HG02970 (cell line): ENCODE measurements at regions not wholly inside any gene's neighbourhood (a gene's known extent, or its start where the extent isn't known, plus 50 kb on each side); places are given as distances from the start of the nearest gene placed in this dataset.

ENCODE experiments used
- ATAC-seq: cut with Tn5 transposase; IDR thresholded peaks from one replicate; pipeline ENCODE4 v1.9.1; 2021; ENCODE audit warnings: mild to moderate bottlenecking, moderate library complexity, moderate number of reproducible peaks; ENCODE audit not compliant: unreplicated experiment, low FRiP score

DNA sequence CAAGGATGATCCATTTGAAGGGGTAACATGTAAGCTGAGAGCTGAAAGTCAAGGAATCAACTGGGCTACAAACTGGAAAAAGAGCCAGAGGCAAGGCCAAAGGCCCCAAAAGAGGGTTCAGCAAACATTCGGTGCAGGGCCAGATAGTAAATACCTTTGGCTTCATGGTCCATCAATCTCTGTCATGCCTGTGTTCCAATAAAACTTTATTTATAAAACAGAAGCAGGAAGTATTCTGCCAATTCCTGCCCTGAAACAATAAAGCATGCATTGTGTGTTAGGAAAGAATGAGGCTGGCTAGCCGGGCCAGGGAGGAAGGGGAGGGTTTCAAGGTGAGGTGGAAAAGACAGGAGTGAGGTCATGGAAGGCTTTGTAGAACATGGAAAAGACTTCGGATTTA lies 107.1 kb downstream of the LBH start:
- ATAC-seq, result no peak

DNA sequence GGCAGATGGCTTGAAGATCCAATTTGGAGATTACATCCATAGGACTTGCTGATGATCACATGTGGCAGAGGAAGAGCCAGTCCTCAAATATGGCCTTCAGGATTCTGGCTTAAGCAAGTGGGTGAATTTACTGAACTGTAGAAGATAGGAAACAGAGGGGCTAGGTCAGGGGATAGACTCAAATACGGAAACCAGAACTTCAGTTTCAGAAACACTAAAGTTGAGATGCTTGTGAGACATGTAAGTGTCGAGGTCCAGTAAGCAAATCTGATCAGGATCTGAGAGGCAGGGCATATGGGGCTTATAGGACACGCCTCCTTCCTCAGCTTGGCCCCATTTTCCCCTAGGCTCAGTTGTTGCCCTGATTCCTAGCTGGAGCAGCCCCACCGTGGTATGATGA lies 107.7 kb downstream of the LBH start:
- no peak for ATAC-seq

DNA sequence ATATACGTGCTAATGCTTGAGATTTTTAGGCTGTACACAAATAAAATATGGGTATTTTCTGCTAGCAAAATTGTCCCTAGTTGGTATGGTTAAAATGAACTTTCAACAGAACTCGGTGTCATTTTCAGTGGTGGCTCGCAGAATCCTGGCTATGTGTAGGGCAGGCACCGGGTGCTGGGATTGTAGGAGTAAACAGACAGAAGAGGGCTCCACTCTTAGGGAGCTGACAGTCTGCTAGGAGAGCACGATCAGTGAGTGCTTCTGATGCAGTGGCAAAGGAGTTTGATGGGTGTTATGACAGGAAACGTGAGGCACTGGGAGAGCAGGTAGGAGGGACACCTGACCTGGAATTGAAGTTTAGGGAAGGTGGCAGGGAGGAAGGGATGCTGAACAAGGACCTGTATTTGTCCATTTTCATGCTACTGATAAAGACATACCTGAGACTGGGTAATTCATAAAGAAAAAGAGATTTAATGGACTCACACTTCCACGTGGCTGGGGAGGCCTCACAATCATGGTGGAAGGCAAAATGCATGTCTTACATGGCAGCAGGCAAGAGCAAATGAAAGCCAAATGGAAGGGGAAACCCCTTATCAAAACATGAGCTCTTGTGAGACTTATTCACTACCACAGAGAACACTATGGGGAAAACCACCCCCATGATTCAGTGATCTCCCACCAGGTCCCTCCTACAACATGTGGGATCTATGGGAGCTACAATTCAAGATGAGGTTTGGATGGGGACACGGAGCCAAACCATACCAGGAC lies 105.4 kb upstream of the LCLAT1 start:
- no peak for ATAC-seq

DNA sequence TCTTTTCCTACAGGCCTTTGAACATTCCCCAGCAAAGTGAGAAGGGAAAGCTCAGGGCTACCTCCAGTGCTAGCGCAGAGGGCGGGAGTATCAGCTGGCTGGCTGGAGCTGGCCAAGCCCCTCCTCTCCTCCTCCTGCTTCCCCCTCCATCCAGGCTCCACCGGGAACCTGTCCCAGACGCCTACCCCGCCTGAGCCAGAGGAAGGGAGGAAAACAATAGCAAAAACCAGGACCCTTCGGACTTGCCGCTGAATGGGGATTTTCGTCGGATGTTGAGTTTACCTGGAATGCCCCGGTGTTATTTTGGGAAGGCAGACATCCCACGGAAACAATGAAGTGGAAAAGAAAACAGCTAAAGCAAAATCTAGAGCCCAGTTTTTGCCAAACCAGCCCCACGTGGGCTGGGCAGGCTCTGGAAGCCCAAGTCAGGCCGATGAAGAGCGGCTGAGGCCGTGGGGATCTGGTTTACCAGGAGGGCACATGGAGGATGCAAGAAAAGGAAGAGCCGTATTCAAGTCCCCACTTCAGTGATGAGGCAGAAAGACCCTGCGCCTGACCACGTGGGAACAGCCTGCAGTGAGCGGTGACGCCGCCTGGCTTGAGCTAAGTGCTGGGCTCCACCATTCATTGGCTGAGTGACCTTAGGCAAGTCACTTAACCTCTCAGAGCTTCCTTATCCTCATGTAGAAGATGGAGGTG lies 100.4 kb upstream of the LCLAT1 start:
- ATAC-seq, result no peak

DNA sequence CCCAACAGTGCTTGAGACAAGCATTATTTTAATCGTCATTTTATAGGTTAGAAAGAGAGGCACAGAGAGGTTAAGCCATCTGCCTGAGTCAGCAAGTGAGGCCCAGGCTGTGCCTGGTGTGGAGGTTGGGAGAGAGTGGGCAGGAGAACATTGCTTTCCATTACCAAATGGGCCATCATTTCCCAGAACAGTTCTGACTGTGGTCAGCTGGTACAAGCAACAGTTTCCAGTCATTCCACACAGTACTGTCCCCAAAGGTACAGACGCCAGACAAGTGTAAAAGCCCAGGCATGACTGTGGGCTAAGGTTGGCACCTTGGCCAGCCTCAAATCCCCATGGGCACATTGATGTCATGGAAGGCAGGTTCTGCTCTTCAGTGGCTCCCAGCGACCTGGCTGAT lies 98.2 kb upstream of the LCLAT1 start:
- ATAC-seq, result no peak

DNA sequence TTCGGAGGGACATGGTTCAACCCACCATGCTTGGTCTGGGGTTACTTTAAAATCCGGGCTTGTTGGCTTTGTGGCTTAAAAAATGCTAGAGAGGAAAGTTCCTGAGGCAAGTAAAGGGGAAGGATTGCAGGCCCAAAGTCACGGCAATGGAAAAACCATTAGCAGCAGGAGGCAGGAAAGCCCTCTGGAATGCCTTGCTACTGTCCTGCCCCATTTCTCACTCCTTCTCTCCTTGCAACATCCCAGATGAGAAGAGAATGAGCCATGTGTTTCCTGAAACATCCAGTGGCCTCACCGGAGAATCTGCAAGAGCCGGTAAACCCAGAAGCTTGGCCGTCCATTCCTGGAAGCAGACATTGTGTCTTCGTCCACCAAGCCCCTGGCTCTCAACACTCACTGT lies 97.4 kb upstream of the LCLAT1 start:
- ATAC-seq, result no peak

DNA sequence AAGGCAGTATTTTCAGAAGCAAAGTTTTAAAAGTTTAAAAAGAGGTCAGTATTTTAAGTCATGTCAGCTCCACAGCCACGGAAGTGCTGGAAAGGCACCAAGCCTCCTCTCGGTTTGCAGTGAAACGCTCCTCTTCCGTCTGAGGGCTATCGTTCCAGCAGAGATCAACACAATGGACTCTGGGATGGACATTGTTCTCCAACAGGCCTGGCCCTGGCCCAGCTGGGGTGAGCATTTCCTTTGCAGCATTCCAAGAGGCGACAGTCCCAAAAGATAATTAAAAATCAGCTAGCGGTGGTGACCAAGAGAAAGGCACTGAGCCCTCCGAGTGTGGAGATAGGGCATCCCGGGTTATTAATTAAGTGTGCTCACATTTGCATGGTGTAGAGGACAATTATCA lies 95.9 kb upstream of the LCLAT1 start:
- no peak for ATAC-seq

DNA sequence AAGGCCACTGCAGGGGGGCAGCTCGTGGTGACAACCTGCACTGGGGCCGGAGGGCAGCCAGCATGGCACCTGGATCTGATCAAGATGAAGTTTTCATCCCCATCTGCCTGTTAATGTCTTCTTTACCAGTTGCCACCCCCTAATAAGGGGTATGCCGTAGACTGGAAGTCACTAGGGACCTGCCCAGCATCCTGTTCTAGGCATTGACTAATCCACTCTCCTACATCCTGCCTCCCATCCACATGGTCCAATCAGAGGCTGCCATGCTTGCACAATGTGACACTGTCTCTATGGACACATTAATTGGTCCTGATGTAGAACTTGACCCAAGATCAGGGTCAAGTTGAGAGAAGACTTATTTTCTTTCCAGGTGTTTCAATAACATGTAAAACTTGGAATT lies 95.1 kb upstream of the LCLAT1 start:
- ATAC-seq, result no peak

DNA sequence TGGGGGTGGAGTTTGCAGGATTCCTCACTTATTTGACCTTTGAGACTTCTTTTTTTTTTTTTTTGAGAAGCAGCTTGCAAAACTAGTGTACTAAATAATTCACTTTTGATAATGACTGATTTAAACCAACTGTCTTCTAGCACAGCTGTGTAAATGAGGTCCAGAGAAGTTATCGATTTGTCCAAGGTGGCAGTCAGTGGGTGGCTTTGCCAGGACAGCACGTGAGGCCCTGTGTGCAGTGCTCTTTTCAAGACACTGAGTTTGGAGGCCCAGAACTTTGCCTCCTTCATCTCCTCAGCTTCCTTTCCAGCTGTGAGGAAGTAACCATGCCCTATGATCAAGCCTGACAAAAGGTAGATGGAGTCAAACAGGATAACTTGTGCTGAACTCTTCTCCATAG lies 92.9 kb upstream of the LCLAT1 start:
- ATAC-seq, result no peak

DNA sequence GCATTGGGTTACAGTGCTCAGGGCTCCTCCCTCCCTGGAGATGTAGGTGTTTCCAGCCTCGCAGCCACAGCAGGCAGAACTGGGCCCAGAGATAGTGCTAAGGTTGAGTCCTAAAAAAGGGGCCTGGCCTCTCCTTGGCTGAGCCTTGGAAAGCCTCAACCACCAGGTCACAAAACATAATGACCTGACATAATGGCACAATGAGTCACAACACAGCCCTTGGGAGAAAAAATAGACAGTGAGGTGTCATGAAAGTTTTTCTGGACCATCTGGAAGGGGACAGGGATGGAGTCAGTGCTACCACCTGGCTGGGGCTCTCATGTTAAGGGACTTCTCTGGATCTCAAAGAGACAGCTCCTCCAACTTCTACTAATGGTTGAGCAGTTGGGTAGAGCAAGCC lies 92.4 kb upstream of the LCLAT1 start:
- no peak for ATAC-seq

DNA sequence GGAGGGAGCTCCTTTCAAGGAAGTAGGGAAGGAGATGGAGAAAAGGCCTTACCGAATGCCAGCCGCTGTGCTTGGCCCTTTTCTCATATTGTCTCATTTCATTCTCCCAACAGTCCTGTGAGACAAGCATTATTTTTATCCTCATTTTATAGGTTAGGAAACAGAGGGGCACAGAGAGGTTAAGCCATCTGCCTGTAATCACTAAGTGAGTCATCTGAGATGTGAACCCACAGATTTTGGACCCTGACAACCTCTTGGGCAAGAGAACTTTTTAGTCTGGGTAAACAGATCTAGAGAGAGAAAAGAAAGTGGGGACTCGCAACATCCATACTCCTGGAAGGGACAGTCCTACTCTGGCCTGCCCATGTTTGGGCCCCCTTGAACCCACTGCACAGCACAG lies 91.7 kb upstream of the LCLAT1 start:
- ATAC-seq, result no peak

DNA sequence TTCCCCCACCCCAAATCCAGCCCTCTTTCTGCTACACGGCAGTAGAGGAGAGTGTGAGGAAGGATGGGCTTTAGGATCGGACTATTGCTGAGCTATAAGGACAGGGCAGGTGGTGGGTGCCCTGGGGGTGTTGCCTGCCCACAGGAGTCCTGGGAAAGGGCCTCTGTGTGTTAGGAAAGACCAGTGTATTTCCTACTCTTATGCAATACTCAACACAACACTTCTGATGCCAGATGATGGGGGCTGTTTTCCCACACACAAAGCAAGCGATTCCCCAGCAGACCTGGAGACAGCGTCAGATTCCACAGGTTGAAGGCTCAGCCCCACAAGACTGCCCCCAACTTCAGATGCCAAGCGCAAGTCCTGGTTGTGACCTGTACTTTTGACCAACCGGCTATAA lies 91.0 kb upstream of the LCLAT1 start:
- no peak for ATAC-seq

DNA sequence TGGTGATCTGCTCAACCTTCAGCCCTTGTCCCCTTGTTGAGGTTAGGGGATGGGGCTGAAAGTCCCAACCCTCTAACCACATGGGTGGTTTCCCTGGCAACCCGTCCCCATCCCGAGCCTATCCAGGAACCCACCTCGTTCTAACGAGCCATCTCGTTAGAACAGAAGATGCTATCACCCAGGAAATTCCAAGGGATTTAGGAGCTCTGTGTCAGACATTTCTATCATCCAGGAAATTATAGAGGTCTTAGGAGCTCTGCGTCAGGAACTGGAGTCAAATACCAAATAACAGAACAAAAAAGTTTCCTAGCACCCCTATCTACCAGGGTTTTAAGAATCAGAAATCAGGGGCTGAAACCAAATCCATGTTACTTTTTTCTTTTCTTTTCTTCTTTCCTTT lies 90.3 kb upstream of the LCLAT1 start:
- ATAC-seq, result no peak

DNA sequence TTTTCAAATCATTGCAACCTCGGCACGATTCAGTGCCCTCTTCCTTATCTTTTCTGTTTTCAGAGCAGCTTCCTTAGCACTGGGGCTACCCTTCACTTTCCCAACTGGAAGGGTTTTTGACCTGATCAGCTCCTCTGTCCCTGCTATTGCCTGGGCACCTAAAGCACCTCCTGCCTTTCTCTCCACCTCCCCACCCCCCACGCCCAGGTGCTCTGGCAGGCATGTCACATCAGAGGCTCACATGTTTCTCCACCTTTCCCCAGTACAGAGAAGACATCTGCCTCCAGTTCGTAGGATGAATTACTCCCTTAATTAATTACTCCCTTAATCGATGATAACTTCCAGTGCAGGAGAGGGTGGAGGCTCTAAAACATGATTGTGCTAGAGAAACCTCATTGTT lies 88.7 kb upstream of the LCLAT1 start:
- ATAC-seq, result no peak

DNA sequence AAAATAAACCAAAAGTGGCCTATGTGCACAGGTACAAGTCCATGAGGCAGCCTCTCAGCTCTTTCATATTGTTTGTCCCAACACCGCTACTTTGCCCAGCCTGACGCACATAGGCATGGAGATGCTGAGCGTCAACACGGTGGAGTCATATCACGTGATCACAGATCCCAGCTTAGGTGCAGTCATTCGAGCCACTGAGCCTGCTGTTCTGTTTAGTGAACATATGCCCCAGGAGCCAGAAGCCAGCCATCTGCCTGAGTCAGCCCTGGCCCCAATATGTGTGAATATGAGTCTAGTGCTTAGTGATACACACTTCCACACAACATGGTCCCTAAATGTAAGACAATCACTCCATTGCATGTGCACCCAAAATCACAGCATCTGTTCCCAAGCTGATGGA lies 88.2 kb upstream of the LCLAT1 start:
- no peak for ATAC-seq

DNA sequence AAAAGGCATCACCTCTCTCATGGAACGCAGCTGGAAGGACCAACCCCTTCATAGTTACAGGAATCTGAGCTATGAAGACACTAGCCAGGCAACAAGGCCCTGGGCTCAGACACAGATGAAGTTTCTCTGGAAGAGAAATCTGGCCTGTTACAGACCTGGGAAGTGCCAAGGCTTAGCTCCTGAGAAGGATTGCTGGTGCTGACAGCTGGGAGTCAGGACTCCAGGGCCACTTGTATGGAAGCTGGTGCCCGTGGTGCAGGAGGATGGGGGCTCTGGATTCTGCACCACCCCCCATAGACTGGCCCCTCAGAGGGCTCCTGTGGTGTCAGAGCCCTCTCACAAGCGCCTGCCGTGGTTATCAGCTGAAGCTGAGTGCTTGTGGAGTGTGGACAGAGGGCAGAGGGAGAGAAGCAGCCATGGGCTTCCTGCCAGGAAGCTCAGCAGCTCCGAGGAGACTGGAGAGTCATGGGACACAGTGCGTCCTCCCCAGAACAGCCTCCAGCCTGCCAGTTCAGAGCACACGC lies 87.3 kb upstream of the LCLAT1 start:
- no peak for ATAC-seq

DNA sequence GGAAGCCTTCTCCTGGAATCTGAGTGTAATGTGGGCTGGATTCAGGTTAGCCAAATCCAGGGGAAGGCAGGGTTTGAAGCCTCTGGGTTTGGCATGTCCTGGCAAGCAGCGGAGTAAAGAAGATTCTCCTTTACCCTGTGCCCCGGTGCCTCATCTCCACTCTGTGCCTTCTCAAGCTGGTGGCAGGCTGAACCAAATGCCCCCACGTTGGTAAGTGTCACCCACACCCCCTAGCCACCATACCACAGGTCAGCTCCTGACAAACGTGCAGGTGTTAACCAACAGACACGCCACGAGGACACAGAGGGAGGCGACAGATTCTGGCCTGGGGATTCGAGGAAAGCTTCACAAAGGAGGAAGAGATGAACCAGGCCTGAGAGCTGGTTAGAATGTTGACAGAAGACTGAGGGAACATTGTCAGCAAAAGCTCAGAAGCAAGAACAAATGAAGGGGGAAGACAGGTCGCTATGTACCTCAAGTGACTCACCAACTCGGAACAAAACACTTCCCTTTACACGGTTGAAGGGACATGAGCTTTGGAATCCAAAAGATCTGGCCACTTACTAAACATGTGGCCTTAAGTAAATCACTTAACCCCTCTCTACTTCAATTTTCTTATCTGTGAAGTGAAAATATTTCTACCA lies 85.2 kb upstream of the LCLAT1 start:
- ATAC-seq, result no peak

DNA sequence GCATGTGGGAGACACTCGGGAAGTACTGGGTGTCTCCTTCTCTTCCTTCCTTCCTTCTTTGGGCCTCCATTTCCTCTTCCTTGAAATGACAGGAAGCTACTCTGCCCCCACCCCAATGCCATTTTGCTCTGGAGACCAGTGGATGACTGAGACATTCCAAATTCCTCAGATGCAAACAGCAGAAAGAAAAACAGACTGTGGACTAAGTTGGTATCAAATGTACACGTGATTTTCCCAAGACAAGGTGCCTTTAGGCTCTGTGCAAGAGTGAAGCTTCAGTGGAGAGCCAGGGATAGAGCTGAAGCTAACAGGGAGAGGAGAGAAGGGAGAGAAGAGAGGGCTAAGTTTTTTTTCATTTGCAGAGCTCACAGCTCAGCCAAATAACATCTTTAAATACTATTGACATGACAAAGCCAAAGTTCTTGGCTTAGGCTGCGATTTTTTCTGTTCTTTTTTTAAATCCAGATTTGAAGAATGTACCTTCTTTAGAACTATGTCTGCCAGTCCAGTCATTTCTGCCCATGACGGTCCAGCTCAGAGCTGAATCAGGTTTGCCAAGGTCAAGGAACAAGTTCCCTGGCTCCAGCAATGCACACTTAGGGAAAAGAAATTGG lies 84.5 kb upstream of the LCLAT1 start:
- ATAC-seq, result no peak

DNA sequence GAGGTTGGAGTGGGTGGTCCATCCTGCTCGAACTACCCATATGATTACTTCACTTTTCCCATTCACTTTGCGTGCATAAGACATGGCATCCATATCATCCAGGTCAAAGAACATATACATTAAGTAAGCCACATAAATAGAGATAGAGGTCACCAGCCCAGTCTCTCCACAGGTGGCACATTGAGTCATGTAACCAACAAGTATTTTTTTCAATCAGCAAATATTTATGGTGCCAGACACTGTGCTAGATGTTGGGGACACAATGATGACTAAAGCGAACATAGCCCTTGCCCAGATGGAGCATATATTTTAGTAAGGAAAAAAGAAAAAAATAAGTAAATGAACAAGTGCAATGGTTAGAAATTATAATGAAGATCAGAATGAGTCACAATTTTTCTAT lies 83.6 kb upstream of the LCLAT1 start:
- ATAC-seq, result no peak

DNA sequence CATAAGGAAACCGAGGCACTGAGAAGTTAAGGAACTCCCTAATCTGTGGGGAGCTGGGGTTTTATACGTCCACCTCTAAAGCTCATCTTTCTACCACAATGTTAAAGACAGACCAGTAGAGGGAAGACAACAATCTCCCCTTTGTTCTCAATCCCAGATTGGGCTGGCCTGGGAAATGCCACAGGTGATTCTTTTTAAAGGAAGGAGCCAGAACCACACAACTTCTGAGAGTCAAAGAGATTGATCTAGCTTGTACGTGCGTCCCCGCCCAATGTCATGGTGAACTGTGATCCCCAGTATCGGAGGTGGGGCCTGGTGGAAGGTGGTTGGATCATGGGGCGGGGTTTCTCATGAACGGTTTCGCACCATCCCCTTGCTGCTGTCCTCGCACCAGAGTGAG lies 81.8 kb upstream of the LCLAT1 start:
- no peak for ATAC-seq

DNA sequence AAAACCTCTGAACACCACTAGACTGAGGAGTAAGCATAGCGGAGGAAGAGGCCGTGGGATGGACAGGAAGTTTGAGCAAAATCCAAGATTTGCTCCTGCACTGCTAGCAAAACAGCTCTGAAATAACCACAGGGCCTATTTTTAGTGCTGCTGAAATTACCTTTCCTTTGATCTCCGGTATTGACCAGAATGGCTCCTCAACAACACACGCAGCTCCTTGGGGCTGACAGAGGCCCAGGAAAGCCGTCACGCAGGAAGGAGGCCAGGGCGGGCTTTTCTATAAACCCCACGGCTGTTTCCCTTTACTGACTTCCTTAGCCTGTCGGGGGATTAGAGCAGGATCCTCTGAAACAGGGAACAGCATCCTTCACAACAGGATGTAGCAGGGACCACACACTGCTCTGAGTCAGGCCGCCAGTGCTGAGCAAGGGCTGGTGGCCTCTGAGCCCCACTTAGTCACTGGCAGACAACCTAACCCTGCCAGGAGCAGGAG lies 80.8 kb upstream of the LCLAT1 start:
- ATAC-seq, result no peak
